Kidney epithelial cell (primary cell): ENCODE measurements at regions not wholly inside any gene's neighbourhood (a gene's known extent, or its start where the extent isn't known, plus 50 kb on each side); places are given as distances from the start of the nearest gene placed in this dataset.

Source experiments
- DNase-seq: peaks from one replicate; pipeline ENCODE4 v3.0.0-alpha.2; 2010; ENCODE audit warnings: low read depth
- H3K27me3 ChIP-seq: 2 replicates; pipeline ENCODE4 v1.6.0; 2011; ENCODE audit warnings: low read length; ENCODE audit not compliant: control insufficient read depth, insufficient read depth
- H3K36me3 ChIP-seq: 2 replicates; pipeline ENCODE4 v1.5.1; 2011; ENCODE audit warnings: low read length; ENCODE audit not compliant: control insufficient read depth, insufficient read depth
- H3K4me3 ChIP-seq: 2 replicates; pipeline ENCODE4 v1.5.1; 2011; ENCODE audit warnings: low read depth, mild to moderate bottlenecking, control low read depth, low read length
- CTCF ChIP-seq: IDR thresholded peaks from 2 replicates; pipeline ENCODE4 v1.5.1; 2011; ENCODE audit warnings: mild to moderate bottlenecking, moderate library complexity, low read length, control low read depth, inconsistent platforms; ENCODE audit not compliant: insufficient read depth, poor library complexity, severe bottlenecking

- Histone ChIP-seq H3K4me3 (no peak overlapping the region), H3K27me3 (no peaks in the 10 kb centered on the region), H3K36me3 (no peaks in the 10 kb centered on the region)
- TF ChIP-seq CTCF = no peak
- DNase-seq = no peak
Observed at GRCh38 chr9:107895501-107896001, 406.0 kb upstream of the KLF4 start.

- H3K36me3 ChIP-seq = no peaks in the 10 kb centered on the region
- no peaks in the 10 kb centered on the region for H3K27me3 ChIP-seq
- no peak overlapping the region for H3K4me3 ChIP-seq
- DNase-seq = no peak
- no peak for TF ChIP-seq CTCF
Observed at GRCh38 chr9:107894572-107895261, 405.1 kb upstream of the KLF4 start.

GRCh38 chr9:107890921-107891465 lies 401.4 kb upstream of the KLF4 start:
- DNase-seq = peak; percentile 54
- Histone ChIP-seq H3K4me3 (no peak overlapping the region), H3K27me3 (no peaks in the 10 kb centered on the region), H3K36me3 (no peaks in the 10 kb centered on the region)
- no peak for TF ChIP-seq CTCF

- TF ChIP-seq CTCF = no peak
- H3K4me3 ChIP-seq = no peak overlapping the region
Observed at GRCh38 chr9:107888773-107889227, 399.2 kb upstream of the KLF4 start.

GRCh38 chr9:107886826-107887225 lies 397.3 kb upstream of the KLF4 start:
- TF ChIP-seq CTCF = no peak
- H3K36me3 ChIP-seq = no peaks in the 10 kb centered on the region
- DNase-seq = no peak
- no peak overlapping the region for H3K4me3 ChIP-seq
- no peaks in the 10 kb centered on the region for H3K27me3 ChIP-seq

More at GRCh38 chr9:107888773-107889227, 399.2 kb upstream of the KLF4 start:
- no peaks in the 10 kb centered on the region for H3K27me3 ChIP-seq
- H3K36me3 ChIP-seq = no peaks in the 10 kb centered on the region
- DNase-seq = no peak
